ENCODE measurements at regions not wholly inside any gene's neighbourhood (a gene's known extent, or its start where the extent isn't known, plus 50 kb on each side); places are given as distances from the start of the nearest gene placed in this dataset.

- H3K4me3 ChIP-seq, result no peak overlapping the region
- no peak for DNase-seq (ENCODE audit: extremely low read depth in 1 of 4, low spot score in 3 of 4)
- no peaks in the 10 kb centered on the region for H3K79me2 ChIP-seq (ENCODE audit: control insufficient read depth, insufficient read depth, low read length)
- H3K27me3 ChIP-seq (ENCODE audit: control insufficient read depth in 2 of 2, insufficient read depth in 2 of 2, low read length in 2 of 2), result no peaks in the 10 kb centered on the region
- no peak overlapping the region for H2AFZ ChIP-seq (ENCODE audit: low read depth, low read length)
- no peaks in the 10 kb centered on the region for H3K9me1 ChIP-seq (ENCODE audit: control insufficient read depth, insufficient read depth, low read length)
- no TSS peak for BruUV-seq (replicated peaks)
- H4K20me1 ChIP-seq (replicated peaks; ENCODE audit: control insufficient read depth, insufficient read depth, low read length), result no peaks in the 10 kb centered on the region
- in situ Hi-C loops (cut with MboI), result no loop called here
- no peak overlapping the region for H3K9ac ChIP-seq (ENCODE audit: insufficient read depth in 1 of 2, low read depth in 2 of 2, low read length in 2 of 2)
- H3K27ac ChIP-seq (ENCODE audit: extremely low read depth, low read depth, low read length), result no peak overlapping the region
- ChIA-PET POLR2A (no interaction called here), CTCF (ENCODE audit: low intra/inter-chr PET ratio) (no interaction called here)
- intact Hi-C loops (cut with micrococcal nuclease), result no loop called here
- H3K9me3 ChIP-seq (replicated peaks; ENCODE audit: control insufficient read depth, insufficient read depth, low read depth, low read length), result no peaks in the 10 kb centered on the region
- FAIRE-seq, result no peak
- ATAC-seq, result no peak
- 0% methylated on average over 3 of the region's 3 CpGs for WGBS (ENCODE audit: insufficient coverage, low coverage, missing lambda C conversion rate)
- H3K4me2 ChIP-seq (ENCODE audit: insufficient read depth, low read length), result no peak overlapping the region
- TF ChIP-seq CGGBP1 (CRISPR knock-in tag; IDR thresholded peaks at IDR 0.05) (no peak), MLLT1 (IDR thresholded peaks at IDR 0.05) (no peak), ZBTB1 (CRISPR knock-in tag; IDR thresholded peaks at IDR 0.05; ENCODE audit: borderline replicate concordance, low read depth) (no peak), ETV5 (CRISPR knock-in tag; IDR thresholded peaks at IDR 0.05; ENCODE audit: low read depth) (no peak)
- H3K36me3 ChIP-seq (ENCODE audit: control insufficient read depth, insufficient read depth, low read length), result no peaks in the 10 kb centered on the region
- no peaks in the 10 kb centered on the region for H3K4me1 ChIP-seq (replicated peaks in 1 of 2; ENCODE audit: control insufficient read depth in 2 of 2, insufficient read depth in 2 of 2, low read length in 2 of 2)
Measured at GRCh38 chr14:62213516-62213915, 451.3 kb downstream of the SNAPC1 start.

- H3K4me3 ChIP-seq, result no peak overlapping the region
- ChIA-PET CTCF (ENCODE audit: low intra/inter-chr PET ratio) (no interaction called here), POLR2A (no interaction called here)
- BruUV-seq (replicated peaks), result no TSS peak
- H3K9ac ChIP-seq (ENCODE audit: insufficient read depth in 1 of 2, low read depth in 2 of 2, low read length in 2 of 2), result no peak overlapping the region
- no peaks in the 10 kb centered on the region for H3K9me3 ChIP-seq (replicated peaks; ENCODE audit: control insufficient read depth, insufficient read depth, low read depth, low read length)
- no peaks in the 10 kb centered on the region for H3K4me1 ChIP-seq (replicated peaks in 1 of 2; ENCODE audit: control insufficient read depth in 2 of 2, insufficient read depth in 2 of 2, low read length in 2 of 2)
- H3K79me2 ChIP-seq (ENCODE audit: control insufficient read depth, insufficient read depth, low read length), result no peaks in the 10 kb centered on the region
- DNase-seq (ENCODE audit: extremely low read depth in 1 of 4, low spot score in 3 of 4) (no peak), FAIRE-seq (no peak), ATAC-seq (no peak)
- no peak overlapping the region for H3K27ac ChIP-seq (ENCODE audit: extremely low read depth, low read depth, low read length)
- H3K4me2 ChIP-seq (ENCODE audit: insufficient read depth, low read length), result no peak overlapping the region
- H3K36me3 ChIP-seq (ENCODE audit: control insufficient read depth, insufficient read depth, low read length), result no peaks in the 10 kb centered on the region
- 3% methylated on average over 4 of the region's 4 CpGs for WGBS (ENCODE audit: insufficient coverage, low coverage, missing lambda C conversion rate)
- no peaks in the 10 kb centered on the region for H3K9me1 ChIP-seq (ENCODE audit: control insufficient read depth, insufficient read depth, low read length)
- H3K27me3 ChIP-seq (ENCODE audit: control insufficient read depth in 2 of 2, insufficient read depth in 2 of 2, low read length in 2 of 2), result no peaks in the 10 kb centered on the region
- H2AFZ ChIP-seq (ENCODE audit: low read depth, low read length), result no peak overlapping the region
- in situ Hi-C loops (cut with MboI) (no loop called here), intact Hi-C loops (cut with micrococcal nuclease) (no loop called here)
- no peaks in the 10 kb centered on the region for H4K20me1 ChIP-seq (replicated peaks; ENCODE audit: control insufficient read depth, insufficient read depth, low read length)
- no peak for TF ChIP-seq HDAC8 (tag; IDR thresholded peaks at IDR 0.05)
- TF ChIP-seq ZNF395 (CRISPR knock-in tag; IDR thresholded peaks at IDR 0.05), result no peak
- no peak for TF ChIP-seq NR1H2 (CRISPR knock-in tag; IDR thresholded peaks at IDR 0.05)
- no peak for TF ChIP-seq ARID1B (IDR thresholded peaks at IDR 0.05)
- no peak for TF ChIP-seq ZNF655 (CRISPR knock-in tag; IDR thresholded peaks at IDR 0.05)
- TF ChIP-seq NFXL1 (CRISPR knock-in tag; IDR thresholded peaks at IDR 0.05), result no peak
- TF ChIP-seq GTF2F1 (IDR thresholded peaks at IDR 0.05; ENCODE audit: low read depth, low read length), result no peak
- TF ChIP-seq NFRKB (IDR thresholded peaks at IDR 0.05; ENCODE audit: low read depth), result no peak
- TF ChIP-seq MYC (IDR thresholded peaks at IDR 0.05; ENCODE audit: low read depth, low read length), result no peak
- no peak for TF ChIP-seq MYC (CRISPR knock-in tag; IDR thresholded peaks at IDR 0.05; ENCODE audit: borderline replicate concordance, low read depth)
Measured at GRCh38 chr14:62216121-62216520, 453.9 kb downstream of the SNAPC1 start.
